ENCODE measurements at regions not wholly inside any gene's neighbourhood (a gene's known extent, or its start where the extent isn't known, plus 50 kb on each side); places are given as distances from the start of the nearest gene placed in this dataset.

DNA sequence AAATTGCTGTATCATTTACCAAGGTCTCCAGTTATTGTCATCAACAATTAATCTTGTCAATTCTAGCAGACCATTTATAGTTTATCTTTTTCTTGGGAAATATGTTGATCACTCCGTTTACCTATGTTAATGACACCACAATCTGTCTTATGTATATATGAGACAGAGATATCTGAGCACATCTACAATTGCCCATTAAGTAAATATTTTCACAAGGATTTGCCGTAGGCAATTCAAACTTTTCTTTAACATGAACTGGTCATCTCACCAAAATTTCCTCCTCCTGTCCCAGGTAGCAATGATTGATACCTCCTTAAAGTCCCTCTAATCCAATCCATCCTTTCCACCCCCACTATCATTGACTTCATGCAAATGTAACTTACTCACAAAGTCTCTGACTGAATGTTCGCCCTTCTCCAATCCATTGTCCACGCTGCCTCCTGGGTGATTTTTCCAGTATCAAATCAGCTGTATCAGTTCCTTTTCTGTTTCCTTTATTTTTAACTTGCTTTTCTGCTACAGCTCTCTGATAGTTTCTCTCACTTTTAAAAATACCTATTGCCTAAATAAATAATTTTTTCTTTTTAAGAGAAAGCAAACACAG lies 138.3 kb downstream of the GNAT3 start:
- no peaks in the 10 kb centered on the region for H4K20me1 ChIP-seq (ENCODE audit: insufficient read depth, low read length)
- H3K9ac ChIP-seq (ENCODE audit: insufficient read depth, low read length, poor library complexity, severe bottlenecking) = no peak overlapping the region
- intact Hi-C loops (cut with micrococcal nuclease) = no loop called here
- Mint-ChIP-seq H3K36me3 (no peaks in the 10 kb centered on the region), H3K4me3 (no peak overlapping the region), H3K9me3 (peaks cover 0 to 8% (median 2%) of the 10 kb centered on the region in 7 donors), H3K27me3 (ENCODE audit: low read depth in 3 of 3) (peaks cover 0 to 3% (median 0%) of the 10 kb centered on the region in 3 donors), H3K4me1 (no peaks in the 10 kb centered on the region), H3K27ac (no peak overlapping the region)
- H3K9me3 ChIP-seq (replicated peaks in 1 of 2; ENCODE audit: control insufficient read depth in 1 of 2, insufficient read depth in 1 of 2, low read length in 2 of 2) = no peaks in the 10 kb centered on the region
- no peaks in the 10 kb centered on the region for H3K27me3 ChIP-seq (ENCODE audit: control insufficient read depth in 2 of 2, insufficient read depth in 2 of 2, low read length in 2 of 2)
- no peaks in the 10 kb centered on the region for H3K4me1 ChIP-seq (ENCODE audit: control insufficient read depth in 1 of 2, insufficient read depth in 2 of 2, low read length in 2 of 2)
- H3K4me2 ChIP-seq (replicated peaks; ENCODE audit: extremely low read depth, low read length, poor library complexity, severe bottlenecking) = no peak overlapping the region
- no peak overlapping the region for H2AFZ ChIP-seq (ENCODE audit: insufficient read depth, low read depth, low read length, poor library complexity, severe bottlenecking)
- no peak overlapping the region for H3K27ac ChIP-seq (ENCODE audit: low read depth in 1 of 2, low read length in 2 of 2)
- H3K36me3 ChIP-seq (replicated peaks in 1 of 2; ENCODE audit: control insufficient read depth in 1 of 2, insufficient read depth in 2 of 2, low read length in 2 of 2) = no peaks in the 10 kb centered on the region
- TF ChIP-seq, protein P1, sequence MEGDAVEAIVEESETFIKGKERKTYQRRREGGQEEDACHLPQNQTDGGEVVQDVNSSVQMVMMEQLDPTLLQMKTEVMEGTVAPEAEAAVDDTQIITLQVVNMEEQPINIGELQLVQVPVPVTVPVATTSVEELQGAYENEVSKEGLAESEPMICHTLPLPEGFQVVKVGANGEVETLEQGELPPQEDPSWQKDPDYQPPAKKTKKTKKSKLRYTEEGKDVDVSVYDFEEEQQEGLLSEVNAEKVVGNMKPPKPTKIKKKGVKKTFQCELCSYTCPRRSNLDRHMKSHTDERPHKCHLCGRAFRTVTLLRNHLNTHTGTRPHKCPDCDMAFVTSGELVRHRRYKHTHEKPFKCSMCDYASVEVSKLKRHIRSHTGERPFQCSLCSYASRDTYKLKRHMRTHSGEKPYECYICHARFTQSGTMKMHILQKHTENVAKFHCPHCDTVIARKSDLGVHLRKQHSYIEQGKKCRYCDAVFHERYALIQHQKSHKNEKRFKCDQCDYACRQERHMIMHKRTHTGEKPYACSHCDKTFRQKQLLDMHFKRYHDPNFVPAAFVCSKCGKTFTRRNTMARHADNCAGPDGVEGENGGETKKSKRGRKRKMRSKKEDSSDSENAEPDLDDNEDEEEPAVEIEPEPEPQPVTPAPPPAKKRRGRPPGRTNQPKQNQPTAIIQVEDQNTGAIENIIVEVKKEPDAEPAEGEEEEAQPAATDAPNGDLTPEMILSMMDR (IDR thresholded peaks at IDR 0.05) = no peak
- no peak for DNase-seq
- H3K4me3 ChIP-seq (replicated peaks in 1 of 3; ENCODE audit: low read depth in 2 of 3, low read length in 3 of 3) = no peak overlapping the region
- H3K79me2 ChIP-seq (ENCODE audit: insufficient read depth, low read length) = no peaks in the 10 kb centered on the region
- WGBS (ENCODE audit: insufficient coverage) = 94% methylated on average over 3 of the region's 4 CpGs

DNA sequence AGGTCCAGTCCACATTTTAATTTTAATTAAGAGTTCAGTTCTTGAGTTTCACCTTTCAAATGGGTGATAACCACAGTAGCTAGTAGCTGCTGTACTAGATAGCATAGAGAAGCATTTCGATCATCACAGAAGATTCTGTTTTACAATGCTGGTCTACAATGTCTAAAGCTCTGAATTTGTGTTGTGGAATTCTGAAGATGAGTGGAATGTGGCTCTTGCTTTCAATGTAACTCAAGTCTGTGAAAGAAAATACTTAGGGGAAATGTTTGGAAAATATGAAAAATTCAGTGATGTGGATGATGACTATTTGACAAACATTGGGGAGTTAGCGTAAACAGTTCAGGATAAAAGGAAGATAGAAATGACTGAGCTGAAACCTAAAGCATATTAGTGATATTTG lies 139.4 kb downstream of the GNAT3 start:
- no peaks in the 10 kb centered on the region for H3K27me3 ChIP-seq (ENCODE audit: control insufficient read depth in 2 of 2, insufficient read depth in 2 of 2, low read length in 2 of 2)
- H3K9me3 ChIP-seq (replicated peaks in 1 of 2; ENCODE audit: control insufficient read depth in 1 of 2, insufficient read depth in 1 of 2, low read length in 2 of 2) = no peaks in the 10 kb centered on the region
- H3K79me2 ChIP-seq (ENCODE audit: insufficient read depth, low read length) = no peaks in the 10 kb centered on the region
- H3K4me1 ChIP-seq (ENCODE audit: control insufficient read depth in 1 of 2, insufficient read depth in 2 of 2, low read length in 2 of 2) = no peaks in the 10 kb centered on the region
- no peaks in the 10 kb centered on the region for H4K20me1 ChIP-seq (ENCODE audit: insufficient read depth, low read length)
- Mint-ChIP-seq H3K4me3 (no peak overlapping the region), H3K27ac (no peak overlapping the region), H3K27me3 (ENCODE audit: low read depth in 3 of 3) (peaks cover 0 to 3% (median 0%) of the 10 kb centered on the region in 3 donors), H3K36me3 (no peaks in the 10 kb centered on the region), H3K4me1 (no peaks in the 10 kb centered on the region), H3K9me3 (peaks cover 0 to 7% (median 2%) of the 10 kb centered on the region in 7 donors)
- no peak overlapping the region for H3K9ac ChIP-seq (ENCODE audit: insufficient read depth, low read length, poor library complexity, severe bottlenecking)
- TF ChIP-seq, protein P1 (IDR thresholded peaks at IDR 0.05) = no peak
- 86% methylated on average over 1 of the region's 2 CpGs for WGBS (ENCODE audit: insufficient coverage)
- no peaks in the 10 kb centered on the region for H3K36me3 ChIP-seq (replicated peaks in 1 of 2; ENCODE audit: control insufficient read depth in 1 of 2, insufficient read depth in 2 of 2, low read length in 2 of 2)
- intact Hi-C loops (cut with micrococcal nuclease) = no loop called here
- DNase-seq = no peak
- no peak overlapping the region for H3K4me3 ChIP-seq (replicated peaks in 1 of 3; ENCODE audit: low read depth in 2 of 3, low read length in 3 of 3)
- no peak overlapping the region for H3K4me2 ChIP-seq (replicated peaks; ENCODE audit: extremely low read depth, low read length, poor library complexity, severe bottlenecking)
- no peak overlapping the region for H3K27ac ChIP-seq (ENCODE audit: low read depth in 1 of 2, low read length in 2 of 2)
- H2AFZ ChIP-seq (ENCODE audit: insufficient read depth, low read depth, low read length, poor library complexity, severe bottlenecking) = no peak overlapping the region
